NCI-H2081 (cell line): ENCODE measurements at regions not wholly inside any gene's neighbourhood (a gene's known extent, or its start where the extent isn't known, plus 50 kb on each side); places are given as distances from the start of the nearest gene placed in this dataset.
A peak's percentile ranks its signal among the peaks of the same experiment; 100 is the strongest.

Source experiments
- DNase-seq, 2 experiments: peaks; one replicate each; lab custom pipeline; 2025; lab: John Stamatoyannopoulos, UW

- DNase-seq: no peak
Observed at GRCh38 chr1:188423073-188423472, 1594.3 kb downstream of the PLA2G4A start.

GRCh38 chr1:188424176-188424575, 1595.4 kb downstream of the PLA2G4A start:
- DNase-seq: no peak

GRCh38 chr1:188425687-188426086, 1596.9 kb downstream of the PLA2G4A start:
- no peak for DNase-seq

GRCh38 chr1:188426561-188426960, 1597.8 kb downstream of the PLA2G4A start:
- DNase-seq: no peak

- no peak for DNase-seq
Observed at GRCh38 chr1:188427642-188428041, 1598.9 kb downstream of the PLA2G4A start.

GRCh38 chr1:188429386-188429785, 1600.6 kb downstream of the PLA2G4A start:
- no peak for DNase-seq

GRCh38 chr1:188432427-188432826, 1603.7 kb downstream of the PLA2G4A start:
- DNase-seq: no peak

GRCh38 chr1:188433425-188433824, 1604.7 kb downstream of the PLA2G4A start:
- DNase-seq: no peak

- DNase-seq: no peak
Observed at GRCh38 chr1:188444526-188444925, 1615.8 kb downstream of the PLA2G4A start.

- no peak for DNase-seq
Observed at GRCh38 chr1:188462837-188463236, 1634.1 kb downstream of the PLA2G4A start.

- no peak for DNase-seq
Observed at GRCh38 chr1:188463919-188464318, 1635.2 kb downstream of the PLA2G4A start.

GRCh38 chr1:188466539-188466938, 1637.8 kb downstream of the PLA2G4A start:
- no peak for DNase-seq

GRCh38 chr1:188476606-188477005, 1647.9 kb downstream of the PLA2G4A start:
- no peak for DNase-seq

GRCh38 chr1:188489336-188490112, 1660.8 kb downstream of the PLA2G4A start:
- DNase-seq: no peak

GRCh38 chr1:188496506-188496905, 1667.8 kb downstream of the PLA2G4A start:
- no peak for DNase-seq

- no peak for DNase-seq
Observed at GRCh38 chr1:188497020-188497419, 1668.3 kb downstream of the PLA2G4A start.

GRCh38 chr1:188499690-188500089, 1670.9 kb downstream of the PLA2G4A start:
- DNase-seq: no peak

- peak; percentile 52 to 86 for DNase-seq
Observed at GRCh38 chr1:188514917-188515316, 1686.2 kb downstream of the PLA2G4A start.

- DNase-seq: no peak
Observed at GRCh38 chr1:188517139-188517538, 1688.4 kb downstream of the PLA2G4A start.

GRCh38 chr1:188551176-188551575, 1722.4 kb downstream of the PLA2G4A start:
- DNase-seq: peak; percentile 24 to 74

- DNase-seq: no peak
Observed at GRCh38 chr1:188557053-188557452, 1728.3 kb downstream of the PLA2G4A start.

- DNase-seq: no peak
Observed at GRCh38 chr1:188582911-188583532, 1754.3 kb downstream of the PLA2G4A start.

GRCh38 chr1:188584119-188584518, 1755.4 kb downstream of the PLA2G4A start:
- no peak for DNase-seq

GRCh38 chr1:188590641-188591040, 1761.9 kb downstream of the PLA2G4A start:
- DNase-seq: no peak
